ENCODE measurements at regions not wholly inside any gene's neighbourhood (a gene's known extent, or its start where the extent isn't known, plus 50 kb on each side); places are given as distances from the start of the nearest gene placed in this dataset.

- peak; percentile 58 to 70 for ATAC-seq
- DNase-seq = no peak
- intact Hi-C loops (cut with DNase I) = no loop called here
These were observed 50.7 kb upstream of the PNMA8B start for GRCh38 chr19:46546194-46546896.

GRCh38 chr19:46550684-46551083, 50.4 kb upstream of the CALM3 start:
- no peak for DNase-seq
- ATAC-seq = no peak
- intact Hi-C loops (cut with DNase I) = no loop called here

GRCh38 chr19:46551164-46551563, 50.0 kb upstream of the CALM3 start:
- DNase-seq = no peak
- ATAC-seq = peak; percentile 41 to 51
- intact Hi-C loops (cut with DNase I) = no loop called here
